RCC 7860 (cell line): ENCODE measurements at regions not wholly inside any gene's neighbourhood (a gene's known extent, or its start where the extent isn't known, plus 50 kb on each side); places are given as distances from the start of the nearest gene placed in this dataset.

Experiments
- DNase-seq: peaks from one replicate; pipeline ENCODE4 v3.0.0-alpha.2; 2015; ENCODE audit warnings: low spot score
- FAIRE-seq: peaks from 2 replicates; lab custom pipeline; 2012; peaks lifted over from hg19 to GRCh38; lab: Jason Lieb, UNC

DNA sequence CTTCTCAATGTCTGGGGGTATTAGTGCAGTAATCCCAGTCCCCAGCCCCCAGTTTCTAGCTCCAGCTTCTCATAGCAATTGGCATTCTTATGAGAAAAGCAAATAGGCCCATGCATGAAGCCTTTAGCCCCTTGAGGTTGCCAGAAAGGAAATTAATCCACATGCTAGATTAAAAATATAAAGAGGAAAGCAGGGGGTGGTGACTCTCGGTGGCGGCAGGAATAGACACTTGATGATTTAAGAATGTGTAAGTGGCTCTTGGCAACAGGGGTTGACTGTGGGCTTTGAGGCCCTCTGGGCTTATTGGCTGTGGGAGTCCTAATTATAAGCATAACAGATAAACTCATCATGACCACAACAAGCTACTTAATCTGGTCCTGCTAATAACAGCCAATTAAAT is 1367.3 kb upstream of the FLRT2 start:
- no peak for DNase-seq
- FAIRE-seq = no peak

DNA sequence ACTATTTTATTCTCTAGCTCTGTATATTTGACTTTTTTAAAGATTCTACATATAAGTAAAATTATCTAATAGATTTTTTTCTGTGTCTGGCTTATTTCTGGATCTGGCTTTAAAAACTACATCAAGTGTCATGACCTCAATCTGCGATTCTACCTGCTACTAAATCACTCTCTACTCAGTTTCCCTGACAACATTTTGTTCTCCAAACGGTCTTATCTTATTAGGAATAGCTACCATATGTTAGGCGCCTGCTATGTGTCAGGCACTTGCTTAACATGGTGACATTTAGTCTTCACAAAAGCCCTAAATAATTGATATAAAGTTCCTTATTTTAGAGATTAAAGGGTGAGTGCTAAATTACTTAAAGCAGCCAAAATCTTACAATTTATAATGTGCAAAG is 1362.9 kb upstream of the FLRT2 start:
- no peak for FAIRE-seq
- no peak for DNase-seq

- DNase-seq = no peak
- no peak for FAIRE-seq
Measured at GRCh38 chr14:84180336-84180735, 1349.6 kb upstream of the FLRT2 start.

GRCh38 chr14:84181072-84181471 is 1348.9 kb upstream of the FLRT2 start:
- no peak for FAIRE-seq

DNA sequence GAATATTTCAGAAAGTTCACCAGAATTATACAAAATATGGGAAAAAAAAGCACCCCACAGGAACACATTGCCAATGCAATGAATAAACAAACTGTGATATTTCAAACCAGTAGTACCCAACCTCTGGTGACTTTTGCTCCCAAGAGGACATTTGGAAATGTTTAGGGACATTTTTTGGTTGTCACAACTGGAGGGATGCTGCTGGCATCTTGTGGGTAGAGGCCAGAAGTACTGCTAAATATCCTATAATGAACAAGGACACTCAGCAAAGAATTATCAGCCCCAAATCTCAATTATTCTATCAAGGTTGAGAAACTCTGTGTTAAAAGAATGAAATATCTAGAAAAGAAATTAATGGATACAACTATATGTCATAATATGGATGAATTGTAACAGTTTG is 1334.4 kb upstream of the FLRT2 start:
- DNase-seq = no peak
- no peak for FAIRE-seq

More at GRCh38 chr14:84181072-84181471, 1348.9 kb upstream of the FLRT2 start:
- DNase-seq = no peak

DNA sequence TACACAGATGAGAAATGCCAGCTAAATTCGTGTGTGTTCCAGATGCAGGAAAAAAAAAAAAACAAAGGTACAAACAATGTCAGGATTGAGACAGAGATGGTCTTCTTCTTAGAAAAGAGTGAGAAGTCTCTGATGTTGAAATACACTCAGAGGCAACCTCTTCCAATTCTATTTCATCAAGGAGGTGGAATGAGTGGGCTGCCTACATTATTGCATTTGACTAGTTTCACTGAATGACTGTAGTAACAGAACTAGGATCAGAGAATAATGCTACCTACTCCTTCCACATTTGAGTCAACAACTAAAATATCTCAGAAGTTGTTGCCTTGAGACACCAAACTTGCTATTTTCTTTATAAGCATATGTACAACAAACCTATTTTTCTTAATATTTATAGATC is 1332.2 kb upstream of the FLRT2 start:
- DNase-seq (no peak), FAIRE-seq (no peak)

- FAIRE-seq (no peak), DNase-seq (no peak)
Measured at GRCh38 chr14:84202486-84202885, 1327.5 kb upstream of the FLRT2 start.

GRCh38 chr14:84203896-84204295 is 1326.0 kb upstream of the FLRT2 start:
- FAIRE-seq = no peak
- no peak for DNase-seq

GRCh38 chr14:84208451-84208850 is 1321.5 kb upstream of the FLRT2 start:
- DNase-seq (no peak), FAIRE-seq (no peak)

DNA sequence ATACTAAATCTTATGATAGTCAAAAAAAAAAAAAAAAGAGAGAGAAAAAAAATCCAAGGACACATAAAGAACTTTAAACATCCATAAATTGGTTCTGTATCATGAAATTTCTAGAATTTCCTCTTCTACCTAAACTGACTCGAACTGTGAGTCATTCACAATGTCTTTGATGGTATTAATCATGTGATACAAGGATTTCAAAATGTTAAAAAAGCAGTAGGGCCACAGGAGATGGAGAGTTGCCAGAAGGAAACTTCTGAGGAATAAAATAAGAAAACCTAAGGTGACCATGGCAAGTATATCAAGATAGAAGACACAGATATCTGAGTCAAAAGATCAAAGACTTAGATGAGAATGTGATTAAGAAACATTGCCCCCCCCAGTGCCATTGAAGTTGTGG is 1320.9 kb upstream of the FLRT2 start:
- DNase-seq = no peak
- no peak for FAIRE-seq

DNA sequence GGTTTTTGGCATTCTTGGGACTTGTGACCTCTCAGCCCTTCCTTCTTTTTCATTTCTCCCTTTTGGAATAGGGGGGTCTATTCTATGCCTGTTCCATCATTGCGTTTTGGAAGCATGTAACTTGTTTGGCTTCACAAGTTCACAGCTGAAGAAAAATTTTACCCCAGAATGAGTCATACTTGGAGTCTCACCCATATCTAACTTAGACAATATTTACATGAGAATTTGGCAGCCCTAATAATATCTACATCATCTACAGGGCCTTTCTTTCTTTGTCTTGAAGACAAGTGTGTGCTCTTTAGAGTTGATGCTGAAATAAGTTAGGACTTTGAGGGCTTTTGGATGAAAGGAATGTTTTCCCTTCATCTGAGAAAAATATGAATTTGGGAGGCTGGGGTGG is 1312.9 kb upstream of the FLRT2 start:
- FAIRE-seq (no peak), DNase-seq (no peak)

GRCh38 chr14:84225268-84225667 is 1304.7 kb upstream of the FLRT2 start:
- FAIRE-seq (no peak), DNase-seq (no peak)

DNA sequence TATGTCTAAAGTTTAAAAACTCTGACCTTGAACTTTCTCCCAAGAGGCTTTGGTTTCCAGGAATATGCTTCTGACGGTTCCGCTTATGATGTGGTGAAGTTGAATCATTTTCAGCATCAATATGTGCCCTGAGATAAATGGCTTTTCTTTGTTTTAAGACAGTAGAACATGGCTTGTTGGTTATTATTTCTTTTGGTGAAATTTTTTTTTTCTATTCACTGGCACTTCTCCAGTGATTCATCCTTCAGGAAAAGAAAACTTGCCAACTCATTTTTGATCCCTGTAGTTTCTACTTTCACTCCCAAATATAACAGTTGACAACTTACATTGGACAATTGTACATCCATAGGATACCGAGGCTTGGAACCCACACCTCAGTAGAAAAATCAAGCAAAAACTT is 1301.2 kb upstream of the FLRT2 start:
- no peak for DNase-seq
- no peak for FAIRE-seq

DNA sequence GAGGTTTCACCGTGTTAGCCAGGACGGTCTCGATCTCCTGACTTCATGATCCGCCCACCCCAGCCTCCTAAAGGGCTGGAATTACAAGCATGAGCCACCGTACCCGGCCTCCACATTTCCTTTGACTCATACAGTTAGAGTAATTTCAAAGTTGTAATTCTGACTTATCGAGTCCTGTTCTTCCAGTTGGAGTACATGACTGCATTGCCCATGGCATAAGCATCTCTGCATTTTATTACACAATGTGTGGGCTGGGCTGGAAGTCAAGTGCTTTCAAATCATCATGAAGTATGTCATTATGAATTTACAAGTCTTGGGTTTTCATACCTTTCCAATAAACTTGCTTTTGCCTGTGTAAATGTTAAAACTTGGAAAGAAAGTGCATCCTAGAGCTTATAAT is 1295.7 kb upstream of the FLRT2 start:
- FAIRE-seq (no peak), DNase-seq (no peak)

DNA sequence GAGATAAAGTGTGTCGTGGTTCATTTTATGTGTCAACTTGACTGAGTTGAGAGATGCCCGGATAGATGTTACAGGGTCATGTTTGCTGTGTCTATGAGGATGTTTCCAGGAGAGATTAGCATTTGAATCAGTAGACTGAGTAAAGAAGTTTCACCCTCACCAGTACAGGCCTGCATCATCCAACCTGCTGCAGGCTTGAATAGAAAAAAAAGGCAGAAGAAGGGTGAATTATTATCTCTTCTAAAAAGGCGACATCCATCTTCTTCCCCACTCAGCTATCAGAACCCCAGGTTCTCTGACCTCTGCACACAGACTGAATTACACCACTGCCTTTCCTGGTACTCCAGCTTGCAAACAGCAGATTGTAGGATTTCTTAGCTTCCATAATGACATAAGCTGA is 1293.7 kb upstream of the FLRT2 start:
- FAIRE-seq (no peak), DNase-seq (no peak)

- DNase-seq = no peak
- FAIRE-seq = no peak
Measured at GRCh38 chr14:84237881-84238280, 1292.1 kb upstream of the FLRT2 start.

GRCh38 chr14:84247693-84248092 is 1282.3 kb upstream of the FLRT2 start:
- no peak for FAIRE-seq
- no peak for DNase-seq

- FAIRE-seq (no peak), DNase-seq (no peak)
Measured at GRCh38 chr14:84250893-84251292, 1279.1 kb upstream of the FLRT2 start.

- DNase-seq = no peak
- no peak for FAIRE-seq
Measured at GRCh38 chr14:84251411-84252115, 1278.4 kb upstream of the FLRT2 start.

GRCh38 chr14:84252706-84253105 is 1277.2 kb upstream of the FLRT2 start:
- DNase-seq (no peak), FAIRE-seq (no peak)

GRCh38 chr14:84253326-84253725 is 1276.6 kb upstream of the FLRT2 start:
- no peak for DNase-seq

DNA sequence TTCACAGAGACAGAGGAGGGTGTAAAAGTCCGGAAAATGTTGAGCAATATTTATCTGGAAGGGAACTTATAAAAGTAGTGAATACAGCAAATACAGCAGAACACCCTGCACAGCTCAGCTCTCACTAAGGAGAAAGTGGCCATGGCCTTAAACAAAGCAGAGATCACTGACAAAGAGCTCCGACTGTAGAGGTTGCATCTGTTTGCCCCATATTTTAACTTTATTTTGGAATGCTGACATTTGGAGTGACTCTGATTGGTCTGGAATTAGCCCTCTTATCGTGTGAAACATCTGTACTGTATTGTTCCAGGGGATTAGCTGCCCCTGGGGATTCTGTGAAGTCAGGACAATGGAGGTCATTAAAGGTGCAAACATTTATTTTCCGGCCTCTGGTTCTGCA is 1275.7 kb upstream of the FLRT2 start:
- DNase-seq = no peak

More at GRCh38 chr14:84253326-84253725, 1276.6 kb upstream of the FLRT2 start:
- no peak for FAIRE-seq

GRCh38 chr14:84262932-84263331 is 1267.0 kb upstream of the FLRT2 start:
- FAIRE-seq (no peak), DNase-seq (no peak)

More for the DNA sequence above, 1275.7 kb upstream of the FLRT2 start:
- no peak for FAIRE-seq
